Prostate gland (tissue), 2 donors: ENCODE measurements at regions not wholly inside any gene's neighbourhood (a gene's known extent, or its start where the extent isn't known, plus 50 kb on each side); places are given as distances from the start of the nearest gene placed in this dataset.
"Not testable (repeated sequence)": the region's sequence is repeated elsewhere in the genome, so short reads cannot be mapped to it uniquely, and the experiment has no call there.

Source experiments
- DNase-seq: peaks from one replicate; pipeline ENCODE4 v3.0.0-alpha.2; 2019; ENCODE audit warnings: low spot score
- H3K27ac ChIP-seq, 2 donors: fragments of 200-600 bp; sonication (generic); 2 replicates each; pipeline ENCODE4 v1.5.1; 2017 to 2019
- H3K27me3 ChIP-seq: fragments of 200-600 bp; sonication (generic); replicated peaks from 2 replicates; pipeline ENCODE4 v1.5.1; 2019; ENCODE audit not compliant: insufficient read depth
- H3K36me3 ChIP-seq, 2 donors: fragments of 200-600 bp; sonication (generic); 1 replicate in 1 of 2; 2 replicates in 1 of 2; pipeline versions ENCODE4 v1.5.1 to v1.8.1; 2017 to 2019
- H3K4me1 ChIP-seq: fragments of 200-600 bp; sonication (generic); replicated peaks from 2 replicates; pipeline ENCODE4 v1.5.1; 2019
- H3K4me3 ChIP-seq, 2 donors: fragments of 200-600 bp; sonication (generic); 2 replicates each; pipeline ENCODE4 v1.5.1; 2017 to 2019
- H3K9me3 ChIP-seq: fragments of 200-600 bp; sonication (generic); 2 replicates; pipeline ENCODE4 v1.5.1; 2017
- POLR2A ChIP-seq: fragments of 450-650 bp; IDR thresholded peaks from one replicate; pipeline ENCODE4 v1.6.1; 2016; ENCODE audit warnings: antibody characterized with exemption, mild to moderate bottlenecking
- POLR2AphosphoS5 ChIP-seq: sonication (generic); formaldehyde crosslinking; IDR thresholded peaks from one replicate; pipeline ENCODE4 v1.6.1; 2017; ENCODE audit warnings: antibody characterized with exemption
- WGBS: methylation state at CpG from one replicate; pipeline ENCODE4 v1.1.5; 2018; 5-methylcytosine and 5-hydroxymethylcytosine counted together
- intact Hi-C: fragments of 100-400 bp; cut with DNase I; formaldehyde crosslinking; loops from one replicate; pipeline ENCODE4 v1.14.2; 2022
- TF ChIP-seq, protein P1 (sequence below), 4 experiments: fragments of 200-600 bp in 2 of 4; fragments of 450-650 bp in 2 of 4; sonication (generic) in 2 of 4; IDR thresholded peaks; 1 replicate in 3 of 4; 2 replicates in 1 of 4; pipeline ENCODE4 v1.5.1; 2016 to 2019; ENCODE audit warnings: antibody characterized with exemption in 4 of 4, mild to moderate bottlenecking in 2 of 4, moderate library complexity in 2 of 4

DNA sequence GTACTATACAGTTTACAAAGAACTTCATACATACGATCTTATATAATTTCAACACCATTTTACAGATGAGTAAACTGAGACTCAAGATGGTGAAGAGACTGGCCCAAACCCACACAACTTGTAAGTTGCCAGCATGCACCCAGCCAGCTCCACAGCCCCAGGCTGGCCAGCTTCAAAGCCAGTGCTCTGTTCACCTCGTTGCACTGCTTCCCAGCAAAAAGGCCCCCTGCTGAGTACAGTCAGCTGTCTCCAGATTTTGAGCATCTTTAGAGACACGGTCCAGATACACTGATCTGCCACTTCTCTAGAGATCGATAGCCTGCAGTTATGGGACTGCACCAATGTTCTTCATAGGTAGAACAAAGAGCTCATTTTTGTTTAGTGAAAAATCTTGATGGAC is 257.2 kb upstream of the CHAC2 start:
- H3K4me3 ChIP-seq, result no peak overlapping the region
- TF ChIP-seq POLR2A, result no peak
- TF ChIP-seq POLR2AphosphoS5, result no peak
- TF ChIP-seq, protein P1, sequence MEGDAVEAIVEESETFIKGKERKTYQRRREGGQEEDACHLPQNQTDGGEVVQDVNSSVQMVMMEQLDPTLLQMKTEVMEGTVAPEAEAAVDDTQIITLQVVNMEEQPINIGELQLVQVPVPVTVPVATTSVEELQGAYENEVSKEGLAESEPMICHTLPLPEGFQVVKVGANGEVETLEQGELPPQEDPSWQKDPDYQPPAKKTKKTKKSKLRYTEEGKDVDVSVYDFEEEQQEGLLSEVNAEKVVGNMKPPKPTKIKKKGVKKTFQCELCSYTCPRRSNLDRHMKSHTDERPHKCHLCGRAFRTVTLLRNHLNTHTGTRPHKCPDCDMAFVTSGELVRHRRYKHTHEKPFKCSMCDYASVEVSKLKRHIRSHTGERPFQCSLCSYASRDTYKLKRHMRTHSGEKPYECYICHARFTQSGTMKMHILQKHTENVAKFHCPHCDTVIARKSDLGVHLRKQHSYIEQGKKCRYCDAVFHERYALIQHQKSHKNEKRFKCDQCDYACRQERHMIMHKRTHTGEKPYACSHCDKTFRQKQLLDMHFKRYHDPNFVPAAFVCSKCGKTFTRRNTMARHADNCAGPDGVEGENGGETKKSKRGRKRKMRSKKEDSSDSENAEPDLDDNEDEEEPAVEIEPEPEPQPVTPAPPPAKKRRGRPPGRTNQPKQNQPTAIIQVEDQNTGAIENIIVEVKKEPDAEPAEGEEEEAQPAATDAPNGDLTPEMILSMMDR (IDR thresholded peaks at IDR 0.05), result no peak
- H3K36me3 ChIP-seq, result no peaks in the 10 kb centered on the region
- H3K9me3 ChIP-seq, result no peaks in the 10 kb centered on the region
- no peaks in the 10 kb centered on the region for H3K27me3 ChIP-seq
- intact Hi-C loops, result no loop called here
- WGBS, result 64% methylated on average over 4 of the region's 4 CpGs
- DNase-seq, result no peak
- no peaks in the 10 kb centered on the region for H3K4me1 ChIP-seq
- H3K27ac ChIP-seq, result no peak overlapping the region

DNA sequence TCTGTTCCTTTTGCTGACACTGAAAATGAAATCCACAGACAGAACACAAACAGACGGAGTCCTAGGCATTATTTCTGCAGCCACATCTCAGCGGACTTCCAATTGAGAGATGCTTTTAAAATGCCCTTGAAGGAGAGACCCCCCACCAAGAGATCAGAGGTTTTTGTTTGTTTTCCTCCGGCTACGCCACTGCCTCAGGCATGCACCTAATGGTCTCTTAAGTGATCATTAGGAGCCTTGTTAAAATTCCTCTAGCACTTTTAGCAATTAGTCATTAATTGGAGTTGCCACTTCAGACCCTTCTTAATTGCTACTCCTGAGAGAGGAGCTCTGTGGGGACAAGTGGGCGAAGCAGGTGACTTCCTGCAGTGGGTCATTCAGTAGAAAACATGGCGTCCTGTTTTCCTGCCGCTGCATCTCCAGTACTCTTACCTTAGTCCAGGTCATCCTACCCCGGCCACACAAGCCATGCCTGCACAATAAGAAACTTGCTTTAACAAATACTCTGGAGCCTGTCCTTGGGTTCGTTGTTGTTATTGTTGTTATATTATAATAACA is 257.7 kb upstream of the CHAC2 start:
- Histone ChIP-seq H3K36me3 (no peaks in the 10 kb centered on the region), H3K4me1 (no peaks in the 10 kb centered on the region), H3K4me3 (no peak overlapping the region), H3K27me3 (no peaks in the 10 kb centered on the region), H3K9me3 (no peaks in the 10 kb centered on the region), H3K27ac (no peak overlapping the region)
- TF ChIP-seq POLR2AphosphoS5, result no peak
- no peak for TF ChIP-seq POLR2A
- TF ChIP-seq, protein P1 (IDR thresholded peaks at IDR 0.05), result no peak
- 67% methylated on average over 9 of the region's 9 CpGs for WGBS
- intact Hi-C loops, result no loop called here
- no peak for DNase-seq

DNA sequence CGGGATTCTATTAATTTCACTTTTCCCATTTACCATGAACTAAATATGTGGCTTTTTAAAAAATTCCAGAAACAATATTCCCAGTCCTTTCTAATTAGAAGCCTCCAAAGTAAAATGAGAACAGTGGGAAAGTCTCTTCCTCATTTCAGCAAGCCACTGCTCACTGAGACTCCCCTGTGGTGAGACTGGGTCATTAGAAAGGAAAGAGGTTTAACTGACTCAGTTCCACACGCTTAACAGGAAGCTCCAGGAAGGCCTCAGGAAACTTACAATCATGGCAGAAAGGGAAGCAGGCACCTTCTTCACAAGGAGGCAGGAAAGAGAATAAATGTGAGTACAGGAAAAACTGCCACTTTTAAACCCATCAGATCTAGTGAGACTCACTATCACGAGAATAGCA is 258.9 kb upstream of the CHAC2 start:
- WGBS, result 87% methylated on average over 3 of the region's 3 CpGs

DNA sequence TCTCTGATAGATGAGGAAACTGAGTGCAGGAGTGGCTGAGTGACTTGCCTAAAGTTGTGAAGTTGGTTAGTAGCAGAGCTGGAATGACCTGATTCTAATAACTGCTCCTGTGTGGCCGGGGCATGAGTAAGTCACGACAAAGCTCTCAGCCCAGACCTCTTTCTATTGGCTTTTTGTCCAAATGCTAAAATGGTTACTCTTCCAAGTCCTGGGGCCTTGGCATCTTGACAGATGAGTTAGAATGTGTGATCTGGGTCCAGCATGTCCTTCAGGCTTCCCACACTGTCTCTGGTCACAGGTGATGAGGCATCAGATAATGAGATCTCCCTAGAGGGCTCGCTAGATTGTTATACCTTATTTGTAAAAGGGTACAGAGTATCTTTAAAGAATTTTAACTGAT is 260.5 kb upstream of the CHAC2 start:
- H3K27me3 ChIP-seq, H3K36me3 ChIP-seq, H3K4me1 ChIP-seq, H3K27ac ChIP-seq, DNase-seq, H3K9me3 ChIP-seq, intact Hi-C loops, H3K4me3 ChIP-seq: not testable (repeated sequence)
- WGBS, result 33% methylated on average over 3 of the region's 3 CpGs

More for the DNA sequence above, 258.9 kb upstream of the CHAC2 start:
- no peaks in the 10 kb centered on the region for H3K4me1 ChIP-seq
- no peaks in the 10 kb centered on the region for H3K9me3 ChIP-seq
- intact Hi-C loops, result no loop called here
- no peaks in the 10 kb centered on the region for H3K27me3 ChIP-seq
- H3K36me3 ChIP-seq, result no peaks in the 10 kb centered on the region
- TF ChIP-seq POLR2A (no peak), POLR2AphosphoS5 (no peak)
- TF ChIP-seq, protein P1 (IDR thresholded peaks at IDR 0.05), result no peak
- H3K27ac ChIP-seq, result no peak overlapping the region
- H3K4me3 ChIP-seq, result no peak overlapping the region
- DNase-seq, result no peak

DNA sequence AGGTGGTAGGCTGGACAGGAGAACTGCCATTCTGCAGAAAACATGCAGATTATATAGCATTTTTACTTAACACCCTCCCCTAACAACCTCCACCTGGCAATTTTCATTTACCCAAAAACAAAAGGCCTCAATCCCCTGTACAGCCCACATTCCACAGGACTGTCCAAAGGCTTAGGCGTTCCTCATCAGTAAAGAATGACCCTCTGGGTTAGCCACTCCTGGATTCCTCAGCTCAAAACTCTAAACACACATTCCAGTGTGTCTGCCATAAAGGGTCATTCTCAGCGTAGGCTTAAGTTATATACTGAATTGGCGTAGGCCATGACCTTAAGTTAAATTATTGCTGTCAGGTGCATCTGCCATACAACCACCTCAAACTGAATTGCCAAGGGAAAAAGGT is 261.8 kb upstream of the CHAC2 start:
- Histone ChIP-seq H3K27ac (no peak overlapping the region), H3K9me3 (no peaks in the 10 kb centered on the region), H3K4me1 (no peaks in the 10 kb centered on the region), H3K27me3 (no peaks in the 10 kb centered on the region), H3K4me3 (no peak overlapping the region), H3K36me3 (no peaks in the 10 kb centered on the region)
- intact Hi-C loops, result no loop called here
- WGBS, result 80% methylated on average over 3 of the region's 3 CpGs
- DNase-seq, result no peak
- TF ChIP-seq POLR2AphosphoS5, result no peak

DNA sequence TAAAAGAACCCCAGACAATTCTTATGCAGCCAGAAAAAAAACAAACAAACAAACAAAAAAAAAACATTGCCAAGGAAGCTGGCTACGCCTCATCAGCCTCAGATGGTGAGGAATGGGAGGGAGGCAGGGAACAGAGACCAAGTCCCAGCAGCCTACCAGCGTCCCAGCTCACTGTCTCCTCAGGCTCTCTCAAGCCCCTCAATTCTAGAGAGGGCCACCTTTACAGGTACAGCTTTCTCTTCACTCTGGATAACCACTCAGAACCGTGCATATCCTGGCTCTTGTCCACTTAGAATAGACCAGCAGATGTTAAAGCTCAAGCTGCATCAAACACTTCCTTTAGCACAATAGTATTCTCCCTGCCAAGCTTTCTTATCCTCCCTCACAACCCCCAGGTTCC is 263.1 kb upstream of the CHAC2 start:
- H3K27ac ChIP-seq, result no peak overlapping the region
- no peaks in the 10 kb centered on the region for H3K36me3 ChIP-seq
- TF ChIP-seq POLR2AphosphoS5 (no peak), POLR2A (no peak)
- TF ChIP-seq, protein P1 (IDR thresholded peaks at IDR 0.05), result no peak
- intact Hi-C loops, result no loop called here
- no peak for DNase-seq
- no peaks in the 10 kb centered on the region for H3K9me3 ChIP-seq
- no peak overlapping the region for H3K4me3 ChIP-seq
- 70% methylated on average over 3 of the region's 3 CpGs for WGBS
- no peaks in the 10 kb centered on the region for H3K4me1 ChIP-seq
- no peaks in the 10 kb centered on the region for H3K27me3 ChIP-seq
